Left ventricle myocardium inferior (tissue), 1 donor: ENCODE measurements at regions not wholly inside any gene's neighbourhood (a gene's known extent, or its start where the extent isn't known, plus 50 kb on each side); places are given as distances from the start of the nearest gene placed in this dataset.

Experiments
- DNase-seq: peaks from one replicate; pipeline ENCODE4 v3.0.0-alpha.2; 2020
- H3K27ac ChIP-seq: fragments of 200-600 bp; replicated peaks from 2 replicates; pipeline ENCODE4 v1.8.0; 2021
- H3K27me3 ChIP-seq: fragments of 200-600 bp; 2 replicates; pipeline ENCODE4 v1.8.0; 2021; ENCODE audit warnings: low read depth
- H3K36me3 ChIP-seq: fragments of 200-600 bp; 2 replicates; pipeline ENCODE4 v1.8.0; 2021
- H3K4me1 ChIP-seq: fragments of 200-600 bp; 2 replicates; pipeline ENCODE4 v1.8.0; 2021
- H3K4me3 ChIP-seq: fragments of 200-600 bp; 2 replicates; pipeline ENCODE4 v1.8.0; 2021; ENCODE audit warnings: mild to moderate bottlenecking, moderate library complexity
- H3K9me3 ChIP-seq: fragments of 200-600 bp; replicated peaks from 2 replicates; pipeline ENCODE4 v1.8.0; 2021
- CTCF ChIP-seq: fragments of 200-600 bp; IDR thresholded peaks from 2 replicates; pipeline ENCODE4 v1.8.0; 2021; ENCODE audit warnings: antibody characterized with exemption, mild to moderate bottlenecking, borderline replicate concordance
- intact Hi-C: fragments of 100-400 bp; cut with micrococcal nuclease; formaldehyde crosslinking; loops from one replicate; pipeline ENCODE4 v1.11.0; 2022
- donor health status: DM: no; HTN: yes; CAD: no; lungs with severe emphysema.

- DNase-seq = no peak
- H3K27ac ChIP-seq = no peak overlapping the region
- H3K9me3 ChIP-seq = peaks cover 25% of the 10 kb centered on the region
- TF ChIP-seq CTCF = no peak
- intact Hi-C loops = no loop called here
- no peak overlapping the region for H3K4me3 ChIP-seq
- H3K27me3 ChIP-seq = no peaks in the 10 kb centered on the region
- no peaks in the 10 kb centered on the region for H3K36me3 ChIP-seq
- H3K4me1 ChIP-seq = no peaks in the 10 kb centered on the region
Observed at GRCh38 chr3:40951636-40952035, 247.7 kb upstream of the CTNNB1 start.

GRCh38 chr3:40961104-40961857 lies 238.0 kb upstream of the CTNNB1 start:
- H3K36me3 ChIP-seq = no peaks in the 10 kb centered on the region
- H3K27ac ChIP-seq = no peak overlapping the region
- intact Hi-C loops = no loop called here
- DNase-seq = no peak
- TF ChIP-seq CTCF = no peak
- peaks cover 37% of the 10 kb centered on the region for H3K9me3 ChIP-seq
- H3K27me3 ChIP-seq = no peaks in the 10 kb centered on the region
- no peak overlapping the region for H3K4me3 ChIP-seq
- no peaks in the 10 kb centered on the region for H3K4me1 ChIP-seq

- H3K36me3 ChIP-seq = no peaks in the 10 kb centered on the region
- H3K4me3 ChIP-seq = no peak overlapping the region
- intact Hi-C loops = no loop called here
- H3K27me3 ChIP-seq = no peaks in the 10 kb centered on the region
- no peak for DNase-seq
- no peak overlapping the region for H3K27ac ChIP-seq
- no peak for TF ChIP-seq CTCF
- H3K9me3 ChIP-seq = peaks cover 33% of the 10 kb centered on the region
- no peaks in the 10 kb centered on the region for H3K4me1 ChIP-seq
Observed at GRCh38 chr3:40962721-40963120, 236.6 kb upstream of the CTNNB1 start.

GRCh38 chr3:40968666-40969065 lies 230.6 kb upstream of the CTNNB1 start:
- no peaks in the 10 kb centered on the region for H3K27me3 ChIP-seq
- DNase-seq = no peak
- no peak overlapping the region for H3K4me3 ChIP-seq
- peaks cover 35% of the 10 kb centered on the region for H3K4me1 ChIP-seq
- TF ChIP-seq CTCF = no peak
- intact Hi-C loops = no loop called here
- no peaks in the 10 kb centered on the region for H3K36me3 ChIP-seq
- no peak overlapping the region for H3K27ac ChIP-seq
- H3K9me3 ChIP-seq = peaks cover 10% of the 10 kb centered on the region

GRCh38 chr3:40969341-40969740 lies 230.0 kb upstream of the CTNNB1 start:
- no peaks in the 10 kb centered on the region for H3K36me3 ChIP-seq
- TF ChIP-seq CTCF = no peak
- H3K27me3 ChIP-seq = no peaks in the 10 kb centered on the region
- no peak for DNase-seq
- H3K4me1 ChIP-seq = peaks cover 42% of the 10 kb centered on the region
- H3K27ac ChIP-seq = no peak overlapping the region
- intact Hi-C loops = no loop called here
- no peak overlapping the region for H3K4me3 ChIP-seq
- H3K9me3 ChIP-seq = peaks cover 3% of the 10 kb centered on the region
